GM23338 (cell line): ENCODE measurements at regions not wholly inside any gene's neighbourhood (a gene's known extent, or its start where the extent isn't known, plus 50 kb on each side); places are given as distances from the start of the nearest gene placed in this dataset.
"Not testable (repeated sequence)": the region's sequence is repeated elsewhere in the genome, so short reads cannot be mapped to it uniquely, and the experiment has no call there.

Experiments used
- ATAC-seq: fragments of 200-7000 bp; cut with Tn5 transposase; 3 replicates; pipeline ENCODE4 v1.9.1; 2020
- DNase-seq: peaks from one replicate; pipeline ENCODE4 v3.0.0-alpha.2; 2015; ENCODE audit warnings: low spot score
- H2AFZ ChIP-seq: fragments of 200-600 bp; sonication (generic); 2 replicates; pipeline ENCODE4 v1.8.0; 2016; ENCODE audit warnings: antibody characterized with exemption, mild to moderate bottlenecking, moderate library complexity
- H3F3A ChIP-seq: fragments of 200-600 bp; sonication (generic); replicated peaks from 2 replicates; pipeline ENCODE4 v1.8.0; 2017; ENCODE audit warnings: antibody characterized with exemption, mixed run types, low read depth
- H3K27ac ChIP-seq: fragments of 200-600 bp; sonication (generic); 2 replicates; pipeline ENCODE4 v1.6.1; 2016; ENCODE audit warnings: low read depth
- H3K27me3 ChIP-seq: fragments of 200-600 bp; sonication (generic); 2 replicates; pipeline ENCODE4 v1.8.0; 2016; ENCODE audit warnings: mild to moderate bottlenecking, mixed run types, moderate library complexity; ENCODE audit not compliant: insufficient read depth
- H3K36me3 ChIP-seq: fragments of 200-600 bp; sonication (generic); 2 replicates; pipeline ENCODE4 v1.8.0; 2016; ENCODE audit warnings: mild to moderate bottlenecking; ENCODE audit not compliant: insufficient read depth
- H3K4me1 ChIP-seq: fragments of 200-600 bp; sonication (generic); 2 replicates; pipeline ENCODE4 v1.8.0; 2016; ENCODE audit warnings: mild to moderate bottlenecking, moderate library complexity; ENCODE audit not compliant: insufficient read depth
- H3K4me2 ChIP-seq: fragments of 200-600 bp; sonication (generic); 2 replicates; pipeline ENCODE4 v1.7.1; 2017; ENCODE audit warnings: mixed run types
- H3K4me3 ChIP-seq: fragments of 200-600 bp; sonication (generic); 2 replicates; pipeline ENCODE4 v1.6.1; 2016; ENCODE audit warnings: mixed run types
- H3K79me2 ChIP-seq: fragments of 200-600 bp; sonication (generic); replicated peaks from 2 replicates; pipeline ENCODE4 v1.8.0; 2017; ENCODE audit warnings: mild to moderate bottlenecking; ENCODE audit not compliant: insufficient read depth
- H3K9me2 ChIP-seq: fragments of 200-600 bp; sonication (generic); 2 replicates; pipeline ENCODE4 v1.8.0; 2017; ENCODE audit not compliant: insufficient read depth
- H4K20me1 ChIP-seq: fragments of 200-600 bp; sonication (generic); replicated peaks from 2 replicates; pipeline ENCODE4 v1.8.0; 2017; ENCODE audit warnings: mild to moderate bottlenecking; ENCODE audit not compliant: insufficient read depth
- H3K27ac Mint-ChIP-seq: 2 replicates; pipeline ENCODE4 v1.8.0; 2020; ENCODE audit warnings: inconsistent platforms, mild to moderate bottlenecking, moderate library complexity, mixed read lengths
- H3K27me3 Mint-ChIP-seq: 3 replicates; pipeline ENCODE4 v1.8.0; 2022; ENCODE audit warnings: low read depth, mild to moderate bottlenecking, moderate library complexity, mixed read lengths, inconsistent platforms; ENCODE audit not compliant: insufficient read depth, poor library complexity
- H3K36me3 Mint-ChIP-seq: 3 replicates; pipeline ENCODE4 v1.8.0; 2021; ENCODE audit warnings: low read depth, mild to moderate bottlenecking, inconsistent platforms, moderate library complexity, mixed read lengths
- H3K4me1 Mint-ChIP-seq: 3 replicates; pipeline ENCODE4 v1.8.0; 2020; ENCODE audit warnings: mild to moderate bottlenecking, inconsistent platforms, mixed read lengths
- H3K4me3 Mint-ChIP-seq: 3 replicates; pipeline ENCODE4 v1.8.0; 2021; ENCODE audit warnings: moderate library complexity, mild to moderate bottlenecking, inconsistent platforms, mixed read lengths
- H3K9me3 Mint-ChIP-seq: 3 replicates; pipeline ENCODE4 v1.8.0; 2020; ENCODE audit warnings: moderate library complexity, mild to moderate bottlenecking, inconsistent platforms, mixed read lengths
- EZH2 ChIP-seq: fragments of 200-600 bp; sonication (generic); IDR thresholded peaks from one replicate; pipeline ENCODE4 v1.8.0; 2017; ENCODE audit warnings: antibody characterized with exemption, mild to moderate bottlenecking, low read depth; ENCODE audit not compliant: unreplicated experiment
- EZH2phosphoT487 ChIP-seq: fragments of 200-600 bp; sonication (generic); IDR thresholded peaks from one replicate; pipeline ENCODE4 v1.8.1; 2018; ENCODE audit warnings: antibody characterized with exemption; ENCODE audit not compliant: unreplicated experiment
- JUNB ChIP-seq: IDR thresholded peaks from one replicate; pipeline ENCODE4 v1.6.1; 2016; ENCODE audit warnings: antibody characterized with exemption; ENCODE audit not compliant: unreplicated experiment
- POLR2AphosphoS5 ChIP-seq: IDR thresholded peaks from 2 replicates; pipeline ENCODE4 v1.6.1; 2016; ENCODE audit warnings: antibody characterized with exemption, low read depth
- STAT1 ChIP-seq: IDR thresholded peaks from one replicate; pipeline ENCODE4 v1.6.1; 2016; ENCODE audit warnings: antibody characterized with exemption; ENCODE audit not compliant: unreplicated experiment
- ZNF114 ChIP-seq: fragments of 250-450 bp; sonication (Bioruptor Pico); IDR thresholded peaks from 2 replicates; pipeline ENCODE4 v1.5.0; 2020; ENCODE audit warnings: mild to moderate bottlenecking, moderate library complexity
- ZNF331 ChIP-seq: fragments of 250-450 bp; sonication (Bioruptor Pico); IDR thresholded peaks from 2 replicates; pipeline ENCODE4 v1.5.0; 2020; ENCODE audit warnings: low read depth, mild to moderate bottlenecking, moderate library complexity
- TF ChIP-seq, protein P1 (sequence below): fragments of 250-450 bp; sonication (Bioruptor Pico); IDR thresholded peaks from 2 replicates; pipeline ENCODE4 v1.5.0; 2020; ENCODE audit warnings: mild to moderate bottlenecking, moderate library complexity
- TF ChIP-seq, protein P2 (sequence below): IDR thresholded peaks from 2 replicates; pipeline ENCODE4 v1.6.1; 2016; ENCODE audit warnings: antibody characterized with exemption
- TF ChIP-seq, protein P3 (sequence below), 2 experiments: fragments of 200-600 bp in 1 of 2; sonication (generic) in 1 of 2; conservative IDR thresholded peaks; 2 replicates each; pipeline versions ENCODE4 v1.5.1 to v1.6.1; 2016 to 2017; ENCODE audit warnings: antibody characterized with exemption in 2 of 2, low read depth in 2 of 2, mild to moderate bottlenecking in 2 of 2, moderate library complexity in 1 of 2

DNA sequence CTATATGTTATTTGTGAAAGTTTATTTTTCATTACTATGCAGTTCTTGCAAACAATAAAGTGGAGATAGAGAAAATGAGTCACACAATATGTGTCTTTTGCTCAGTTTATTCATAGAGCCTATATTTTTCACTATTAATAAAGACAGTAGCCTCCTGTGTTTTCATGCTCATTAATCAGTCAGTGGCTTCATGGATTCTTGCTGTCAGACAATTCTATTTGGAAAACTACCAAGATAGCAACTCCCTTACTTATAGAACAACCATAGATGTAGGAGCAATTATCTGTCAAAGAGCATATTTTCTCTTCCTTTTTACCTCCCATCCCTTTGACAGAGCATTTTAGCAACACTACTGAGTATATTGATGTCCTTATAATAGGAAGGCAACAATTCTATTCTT is 132.7 kb upstream of the CALCR start:
- Mint-ChIP-seq H3K9me3 (no peaks in the 10 kb centered on the region), H3K27ac (no peak overlapping the region), H3K4me1 (no peaks in the 10 kb centered on the region), H3K36me3 (no peaks in the 10 kb centered on the region), H3K27me3 (no peaks in the 10 kb centered on the region), H3K4me3 (no peak overlapping the region)
- TF ChIP-seq STAT1, result no peak
- TF ChIP-seq EZH2phosphoT487, result no peak
- TF ChIP-seq POLR2AphosphoS5, result no peak
- TF ChIP-seq JUNB, result no peak
- no peak for TF ChIP-seq EZH2
- no peak for TF ChIP-seq ZNF331 (CRISPR knock-in tag)
- TF ChIP-seq ZNF114 (CRISPR knock-in tag), result no peak
- DNase-seq (no peak), ATAC-seq (no peak)
- no peaks in the 10 kb centered on the region for H3K4me1 ChIP-seq
- H3K4me3 ChIP-seq, result no peak overlapping the region
- no peaks in the 10 kb centered on the region for H3K79me2 ChIP-seq
- no peaks in the 10 kb centered on the region for H4K20me1 ChIP-seq
- H3K27ac ChIP-seq, result no peak overlapping the region
- H3F3A ChIP-seq, result no peaks in the 10 kb centered on the region
- no peaks in the 10 kb centered on the region for H3K36me3 ChIP-seq
- H3K9me2 ChIP-seq, result no peaks in the 10 kb centered on the region
- H3K27me3 ChIP-seq, result no peaks in the 10 kb centered on the region
- H2AFZ ChIP-seq, result no peak overlapping the region
- no peak overlapping the region for H3K4me2 ChIP-seq

DNA sequence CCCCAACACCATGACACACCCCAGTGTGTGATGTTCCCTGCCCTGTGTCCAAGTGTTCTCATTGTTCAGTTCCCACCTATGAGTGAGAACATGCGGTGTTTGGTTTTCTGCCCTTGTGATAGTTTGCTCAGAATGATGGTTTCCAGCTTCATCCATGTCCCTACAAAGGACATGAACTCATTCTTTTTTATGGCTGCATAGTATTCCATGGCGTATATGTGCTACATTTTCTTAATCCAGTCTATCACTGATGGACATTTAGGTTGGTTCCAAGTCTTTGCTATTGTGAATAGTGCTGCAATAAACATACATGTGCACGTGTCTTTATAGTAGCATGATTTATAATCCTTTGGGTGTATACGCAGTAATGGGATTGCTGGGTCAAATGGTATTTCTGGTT is 131.6 kb upstream of the CALCR start:
- not testable (repeated sequence) for H3K4me1 ChIP-seq, H4K20me1 ChIP-seq, H3K9me2 ChIP-seq, DNase-seq, H3K4me3 ChIP-seq, H3F3A ChIP-seq, H3K4me3 Mint-ChIP-seq, H3K27ac ChIP-seq, H3K27me3 ChIP-seq, H3K27me3 Mint-ChIP-seq, ATAC-seq, H3K36me3 ChIP-seq, H3K79me2 ChIP-seq, H3K4me1 Mint-ChIP-seq, H3K9me3 Mint-ChIP-seq, H3K36me3 Mint-ChIP-seq, H2AFZ ChIP-seq, H3K27ac Mint-ChIP-seq, H3K4me2 ChIP-seq

DNA sequence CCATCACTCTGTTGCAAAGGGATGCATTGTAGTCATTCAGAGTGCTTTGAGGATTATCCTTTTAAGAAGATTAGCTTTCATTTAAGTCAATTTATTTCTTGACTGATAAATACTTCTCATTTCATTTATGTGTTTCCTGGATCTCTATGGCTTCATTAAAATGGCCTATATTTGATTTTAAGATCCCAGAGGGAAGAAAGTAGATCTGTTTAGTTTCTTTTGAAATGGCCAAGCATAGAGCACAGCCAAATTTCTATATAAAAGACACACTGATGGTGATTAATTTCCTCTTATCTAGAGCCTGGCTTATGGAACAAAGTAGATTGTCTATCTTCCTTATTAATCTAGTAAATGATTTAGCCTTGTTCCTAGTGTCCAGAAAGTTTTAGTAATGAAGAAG is 129.7 kb upstream of the CALCR start:
- no peak overlapping the region for H3K4me3 Mint-ChIP-seq
- TF ChIP-seq POLR2AphosphoS5, result no peak
- TF ChIP-seq, protein P1, sequence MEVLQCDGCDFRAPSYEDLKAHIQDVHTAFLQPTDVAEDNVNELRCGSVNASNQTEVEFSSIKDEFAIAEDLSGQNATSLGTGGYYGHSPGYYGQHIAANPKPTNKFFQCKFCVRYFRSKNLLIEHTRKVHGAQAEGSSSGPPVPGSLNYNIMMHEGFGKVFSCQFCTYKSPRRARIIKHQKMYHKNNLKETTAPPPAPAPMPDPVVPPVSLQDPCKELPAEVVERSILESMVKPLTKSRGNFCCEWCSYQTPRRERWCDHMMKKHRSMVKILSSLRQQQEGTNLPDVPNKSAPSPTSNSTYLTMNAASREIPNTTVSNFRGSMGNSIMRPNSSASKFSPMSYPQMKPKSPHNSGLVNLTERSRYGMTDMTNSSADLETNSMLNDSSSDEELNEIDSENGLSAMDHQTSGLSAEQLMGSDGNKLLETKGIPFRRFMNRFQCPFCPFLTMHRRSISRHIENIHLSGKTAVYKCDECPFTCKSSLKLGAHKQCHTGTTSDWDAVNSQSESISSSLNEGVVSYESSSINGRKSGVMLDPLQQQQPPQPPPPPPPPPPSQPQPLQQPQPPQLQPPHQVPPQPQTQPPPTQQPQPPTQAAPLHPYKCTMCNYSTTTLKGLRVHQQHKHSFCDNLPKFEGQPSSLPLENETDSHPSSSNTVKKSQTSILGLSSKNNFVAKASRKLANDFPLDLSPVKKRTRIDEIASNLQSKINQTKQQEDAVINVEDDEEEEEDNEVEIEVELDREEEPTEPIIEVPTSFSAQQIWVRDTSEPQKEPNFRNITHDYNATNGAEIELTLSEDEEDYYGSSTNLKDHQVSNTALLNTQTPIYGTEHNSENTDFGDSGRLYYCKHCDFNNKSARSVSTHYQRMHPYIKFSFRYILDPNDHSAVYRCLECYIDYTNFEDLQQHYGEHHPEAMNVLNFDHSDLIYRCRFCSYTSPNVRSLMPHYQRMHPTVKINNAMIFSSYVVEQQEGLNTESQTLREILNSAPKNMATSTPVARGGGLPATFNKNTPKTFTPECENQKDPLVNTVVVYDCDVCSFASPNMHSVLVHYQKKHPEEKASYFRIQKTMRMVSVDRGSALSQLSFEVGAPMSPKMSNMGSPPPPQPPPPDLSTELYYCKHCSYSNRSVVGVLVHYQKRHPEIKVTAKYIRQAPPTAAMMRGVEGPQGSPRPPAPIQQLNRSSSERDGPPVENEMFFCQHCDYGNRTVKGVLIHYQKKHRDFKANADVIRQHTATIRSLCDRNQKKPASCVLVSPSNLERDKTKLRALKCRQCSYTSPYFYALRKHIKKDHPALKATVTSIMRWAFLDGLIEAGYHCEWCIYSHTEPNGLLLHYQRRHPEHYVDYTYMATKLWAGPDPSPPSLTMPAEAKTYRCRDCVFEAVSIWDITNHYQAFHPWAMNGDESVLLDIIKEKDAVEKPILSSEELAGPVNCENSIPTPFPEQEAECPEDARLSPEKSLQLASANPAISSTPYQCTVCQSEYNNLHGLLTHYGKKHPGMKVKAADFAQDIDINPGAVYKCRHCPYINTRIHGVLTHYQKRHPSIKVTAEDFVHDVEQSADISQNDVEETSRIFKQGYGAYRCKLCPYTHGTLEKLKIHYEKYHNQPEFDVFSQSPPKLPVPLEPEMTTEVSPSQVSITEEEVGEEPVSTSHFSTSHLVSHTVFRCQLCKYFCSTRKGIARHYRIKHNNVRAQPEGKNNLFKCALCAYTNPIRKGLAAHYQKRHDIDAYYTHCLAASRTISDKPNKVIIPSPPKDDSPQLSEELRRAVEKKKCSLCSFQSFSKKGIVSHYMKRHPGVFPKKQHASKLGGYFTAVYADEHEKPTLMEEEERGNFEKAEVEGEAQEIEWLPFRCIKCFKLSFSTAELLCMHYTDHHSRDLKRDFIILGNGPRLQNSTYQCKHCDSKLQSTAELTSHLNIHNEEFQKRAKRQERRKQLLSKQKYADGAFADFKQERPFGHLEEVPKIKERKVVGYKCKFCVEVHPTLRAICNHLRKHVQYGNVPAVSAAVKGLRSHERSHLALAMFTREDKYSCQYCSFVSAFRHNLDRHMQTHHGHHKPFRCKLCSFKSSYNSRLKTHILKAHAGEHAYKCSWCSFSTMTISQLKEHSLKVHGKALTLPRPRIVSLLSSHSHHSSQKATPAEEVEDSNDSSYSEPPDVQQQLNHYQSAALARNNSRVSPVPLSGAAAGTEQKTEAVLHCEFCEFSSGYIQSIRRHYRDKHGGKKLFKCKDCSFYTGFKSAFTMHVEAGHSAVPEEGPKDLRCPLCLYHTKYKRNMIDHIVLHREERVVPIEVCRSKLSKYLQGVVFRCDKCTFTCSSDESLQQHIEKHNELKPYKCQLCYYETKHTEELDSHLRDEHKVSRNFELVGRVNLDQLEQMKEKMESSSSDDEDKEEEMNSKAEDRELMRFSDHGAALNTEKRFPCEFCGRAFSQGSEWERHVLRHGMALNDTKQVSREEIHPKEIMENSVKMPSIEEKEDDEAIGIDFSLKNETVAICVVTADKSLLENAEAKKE, result no peak
- no peak for TF ChIP-seq EZH2
- TF ChIP-seq, protein P2, sequence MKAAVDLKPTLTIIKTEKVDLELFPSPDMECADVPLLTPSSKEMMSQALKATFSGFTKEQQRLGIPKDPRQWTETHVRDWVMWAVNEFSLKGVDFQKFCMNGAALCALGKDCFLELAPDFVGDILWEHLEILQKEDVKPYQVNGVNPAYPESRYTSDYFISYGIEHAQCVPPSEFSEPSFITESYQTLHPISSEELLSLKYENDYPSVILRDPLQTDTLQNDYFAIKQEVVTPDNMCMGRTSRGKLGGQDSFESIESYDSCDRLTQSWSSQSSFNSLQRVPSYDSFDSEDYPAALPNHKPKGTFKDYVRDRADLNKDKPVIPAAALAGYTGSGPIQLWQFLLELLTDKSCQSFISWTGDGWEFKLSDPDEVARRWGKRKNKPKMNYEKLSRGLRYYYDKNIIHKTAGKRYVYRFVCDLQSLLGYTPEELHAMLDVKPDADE, result no peak
- TF ChIP-seq JUNB, result no peak
- TF ChIP-seq, protein P3, sequence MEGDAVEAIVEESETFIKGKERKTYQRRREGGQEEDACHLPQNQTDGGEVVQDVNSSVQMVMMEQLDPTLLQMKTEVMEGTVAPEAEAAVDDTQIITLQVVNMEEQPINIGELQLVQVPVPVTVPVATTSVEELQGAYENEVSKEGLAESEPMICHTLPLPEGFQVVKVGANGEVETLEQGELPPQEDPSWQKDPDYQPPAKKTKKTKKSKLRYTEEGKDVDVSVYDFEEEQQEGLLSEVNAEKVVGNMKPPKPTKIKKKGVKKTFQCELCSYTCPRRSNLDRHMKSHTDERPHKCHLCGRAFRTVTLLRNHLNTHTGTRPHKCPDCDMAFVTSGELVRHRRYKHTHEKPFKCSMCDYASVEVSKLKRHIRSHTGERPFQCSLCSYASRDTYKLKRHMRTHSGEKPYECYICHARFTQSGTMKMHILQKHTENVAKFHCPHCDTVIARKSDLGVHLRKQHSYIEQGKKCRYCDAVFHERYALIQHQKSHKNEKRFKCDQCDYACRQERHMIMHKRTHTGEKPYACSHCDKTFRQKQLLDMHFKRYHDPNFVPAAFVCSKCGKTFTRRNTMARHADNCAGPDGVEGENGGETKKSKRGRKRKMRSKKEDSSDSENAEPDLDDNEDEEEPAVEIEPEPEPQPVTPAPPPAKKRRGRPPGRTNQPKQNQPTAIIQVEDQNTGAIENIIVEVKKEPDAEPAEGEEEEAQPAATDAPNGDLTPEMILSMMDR (conservative IDR thresholded peaks at IDR 0.05; ENCODE audit: low read depth in 2 of 2), result no peak

More for the DNA sequence above, 129.7 kb upstream of the CALCR start:
- Histone ChIP-seq H4K20me1 (no peaks in the 10 kb centered on the region), H3K36me3 (no peaks in the 10 kb centered on the region), H3K4me3 (no peak overlapping the region), H3K27me3 (no peaks in the 10 kb centered on the region), H3K27ac (no peak overlapping the region), H3K4me2 (no peak overlapping the region), H2AFZ (no peak overlapping the region), H3K79me2 (no peaks in the 10 kb centered on the region), H3K4me1 (no peaks in the 10 kb centered on the region), H3F3A (no peaks in the 10 kb centered on the region), H3K9me2 (no peaks in the 10 kb centered on the region)
- H3K36me3 Mint-ChIP-seq, result no peaks in the 10 kb centered on the region
- no peaks in the 10 kb centered on the region for H3K4me1 Mint-ChIP-seq
- no peaks in the 10 kb centered on the region for H3K27me3 Mint-ChIP-seq
- DNase-seq (no peak), ATAC-seq (no peak)
- H3K27ac Mint-ChIP-seq, result no peak overlapping the region
- H3K9me3 Mint-ChIP-seq, result no peaks in the 10 kb centered on the region
